GM12878 (cell line): ENCODE measurements at regions not wholly inside any gene's neighbourhood (a gene's known extent, or its start where the extent isn't known, plus 50 kb on each side); places are given as distances from the start of the nearest gene placed in this dataset.

Source experiments
- ATAC-seq: fragments of 200-7000 bp; cut with Tn5 transposase; 3 replicates; pipeline ENCODE4 v1.9.1; 2020; ENCODE audit warnings: mild to moderate bottlenecking, moderate library complexity
- BruUV-seq: library from RNA; stranded (reverse); fragments of 400-500 nt; replicated peaks from 2 replicates; lab custom pipeline; 2021; lab: Mats Ljungman, UMichigan
- CTCF ChIA-PET: fragments of 300-600 bp; sonication (Branson Sonifier 250); formaldehyde crosslinking; extraction: SDS; loops from one replicate; lab custom pipeline; 2021; ENCODE audit warnings: inconsistent platforms; lab: Yijun Ruan, JAX
- POLR2A ChIA-PET: fragments of 350-600 bp; formaldehyde crosslinking; extraction: SDS; loops from one replicate; lab custom pipeline; 2021; ENCODE audit warnings: inconsistent platforms; lab: Charles Lee
- RAD21 ChIA-PET: fragments of 300-600 bp; sonication (Branson Sonifier 250); formaldehyde crosslinking; loops from one replicate; lab custom pipeline; 2023; ENCODE audit warnings: antibody characterized with exemption; ENCODE audit not compliant: unreplicated experiment; lab: Charles Lee
- SMC1A ChIA-PET: fragments of 300-600 bp; sonication (Branson Sonifier 250); formaldehyde crosslinking; loops from one replicate; lab custom pipeline; 2023; ENCODE audit not compliant: unreplicated experiment, uncharacterized antibody; lab: Charles Lee
- DNase-seq: peaks from one replicate; pipeline ENCODE4 v3.0.0-alpha.2; 2011; ENCODE audit warnings: low read depth, low spot score
- FAIRE-seq: peaks from 3 replicates; lab custom pipeline; 2011; peaks lifted over from hg19 to GRCh38; lab: Jason Lieb, UNC
- H2AFZ ChIP-seq: 2 replicates; pipeline ENCODE4 v1.6.0; 2011; ENCODE audit warnings: low read depth, low read length, control low read depth; ENCODE audit not compliant: control insufficient read depth
- H3K27ac ChIP-seq: 2 replicates; pipeline ENCODE4 v1.5.1; 2011; ENCODE audit warnings: control low read depth; ENCODE audit not compliant: control insufficient read depth, insufficient read depth
- H3K27me3 ChIP-seq, 2 experiments: replicated peaks in 1 of 2; 2 replicates each; pipeline versions ENCODE4 v1.6.0 to v1.6.1; 2011; ENCODE audit warnings: low read length in 1 of 2; ENCODE audit not compliant: control insufficient read depth in 2 of 2, insufficient read depth in 2 of 2
- H3K36me3 ChIP-seq, 2 experiments: 2 replicates each; pipeline ENCODE4 v1.5.1; 2011; ENCODE audit warnings: low read length in 1 of 2; ENCODE audit not compliant: control insufficient read depth in 2 of 2, insufficient read depth in 2 of 2
- H3K4me1 ChIP-seq: 2 replicates; pipeline ENCODE4 v1.6.1; 2011; ENCODE audit warnings: mild to moderate bottlenecking, low read length, moderate library complexity, mixed read lengths; ENCODE audit not compliant: control insufficient read depth, insufficient read depth
- H3K4me2 ChIP-seq: 2 replicates; pipeline ENCODE4 v1.6.0; 2011; ENCODE audit warnings: control low read depth; ENCODE audit not compliant: control insufficient read depth, insufficient read depth
- H3K4me3 ChIP-seq: fragments of 200-600 bp; sonication (generic); 2 replicates; pipeline ENCODE4 v1.5.1; 2016
- H3K79me2 ChIP-seq: 2 replicates; pipeline ENCODE4 v1.6.0; 2011; ENCODE audit warnings: low read length; ENCODE audit not compliant: control insufficient read depth, insufficient read depth
- H3K9ac ChIP-seq: 2 replicates; pipeline ENCODE4 v1.8.0; 2011; ENCODE audit warnings: low read length, control low read depth, mixed read lengths; ENCODE audit not compliant: control insufficient read depth, insufficient read depth
- H3K9me3 ChIP-seq: replicated peaks from 3 replicates; pipeline ENCODE4 v1.5.1; 2011; ENCODE audit warnings: mild to moderate bottlenecking, low read length; ENCODE audit not compliant: control insufficient read depth, insufficient read depth
- H4K20me1 ChIP-seq: 2 replicates; pipeline ENCODE4 v1.6.0; 2011; ENCODE audit not compliant: control insufficient read depth, insufficient read depth
- ASH2L ChIP-seq: fragments of 300-600, 200-600 bp; sonication (generic); IDR thresholded peaks from 2 replicates; pipeline ENCODE4 v1.6.1; 2017; ENCODE audit warnings: low read depth, mild to moderate bottlenecking, borderline replicate concordance
- BHLHE40 ChIP-seq, 2 experiments: fragments of 450-650 bp in 1 of 2; IDR thresholded peaks; 2 replicates each; pipeline ENCODE4 v1.6.1; 2011 to 2017; ENCODE audit warnings: low read depth in 2 of 2, borderline replicate concordance in 1 of 2, improper control_type of control experiment in 1 of 2, low read length in 1 of 2, mild to moderate bottlenecking in 1 of 2
- CHD1 ChIP-seq: IDR thresholded peaks from 2 replicates; pipeline ENCODE4 v1.6.1; 2012; ENCODE audit warnings: low read depth, low read length, improper control_type of control experiment
- CREB1 ChIP-seq: IDR thresholded peaks from 2 replicates; pipeline ENCODE4 v1.6.1; 2012; ENCODE audit warnings: low read depth, mild to moderate bottlenecking, inconsistent platforms
- CREM ChIP-seq: IDR thresholded peaks from 2 replicates; pipeline ENCODE4 v1.6.1; 2014; ENCODE audit warnings: antibody characterized with exemption, low read depth
- ESRRA ChIP-seq: IDR thresholded peaks from 2 replicates; pipeline ENCODE4 v1.6.1; 2012; ENCODE audit warnings: mild to moderate bottlenecking, low read length, improper control_type of control experiment
- GATAD2B ChIP-seq: fragments of 450-650 bp; conservative IDR thresholded peaks from 2 replicates; pipeline ENCODE4 v1.6.1; 2017; ENCODE audit warnings: low read depth, mild to moderate bottlenecking, moderate library complexity
- JUND ChIP-seq: IDR thresholded peaks from 2 replicates; pipeline ENCODE4 v1.6.1; 2012; ENCODE audit warnings: low read depth, mild to moderate bottlenecking, low read length, improper control_type of control experiment, moderate library complexity
- LARP7 ChIP-seq: fragments of 450-650 bp; IDR thresholded peaks from 2 replicates; pipeline ENCODE4 v1.6.1; 2017; ENCODE audit warnings: mild to moderate bottlenecking
- NFYB ChIP-seq: IDR thresholded peaks from 2 replicates; pipeline ENCODE4 v1.6.1; 2011; ENCODE audit warnings: low read depth, mild to moderate bottlenecking, low read length, improper control_type of control experiment, moderate library complexity; ENCODE audit not compliant: insufficient read depth
- NR2C1 ChIP-seq: fragments of 450-650 bp; IDR thresholded peaks from 2 replicates; pipeline ENCODE4 v1.6.1; 2017; ENCODE audit warnings: antibody characterized with exemption, mild to moderate bottlenecking, moderate library complexity
- SMC3 ChIP-seq: IDR thresholded peaks from 2 replicates; pipeline ENCODE4 v1.6.1; 2011; ENCODE audit warnings: low read length, improper control_type of control experiment, borderline replicate concordance
- WRNIP1 ChIP-seq: IDR thresholded peaks from 2 replicates; pipeline ENCODE4 v1.6.1; 2011; ENCODE audit warnings: low read depth, low read length, improper control_type of control experiment, borderline replicate concordance
- WGBS: methylation state at CpG from one replicate; pipeline ENCODE4 v1.1.6; 2016; ENCODE audit warnings: low lambda C conversion rate; ENCODE audit not compliant: insufficient replicate concordance, insufficient coverage; ENCODE audit errors: missing lambda C conversion rate; 5-methylcytosine and 5-hydroxymethylcytosine counted together
- in situ Hi-C: fragments of 300-500 bp; cut with MboI; formaldehyde crosslinking; loops from 9 replicates; pipeline ENCODE4 v1.14.3; 2018; ENCODE audit warnings: mixed read lengths
- intact Hi-C: fragments of 100-400 bp; cut with micrococcal nuclease; formaldehyde crosslinking; loops from one replicate; pipeline ENCODE4 v1.14.2; 2022; ENCODE audit not compliant: unreplicated experiment
- TF ChIP-seq, protein P1 (sequence below): fragments of 450-650 bp; IDR thresholded peaks from 2 replicates; pipeline ENCODE4 v1.6.1; 2018; ENCODE audit warnings: borderline replicate concordance, mild to moderate bottlenecking; ENCODE audit not compliant: partially characterized antibody
- TF ChIP-seq, protein P2 (sequence below): fragments of 450-650 bp; IDR thresholded peaks from 2 replicates; pipeline ENCODE4 v1.6.1; 2016; ENCODE audit warnings: mild to moderate bottlenecking
- TF ChIP-seq, protein P3 (sequence below), 3 experiments: IDR thresholded peaks in 2 of 3; conservative IDR thresholded peaks in 1 of 3; 2 replicates each; pipeline ENCODE4 v1.5.1; 2011; ENCODE audit warnings: low read depth in 3 of 3, low read length in 3 of 3, mild to moderate bottlenecking in 3 of 3, control low read depth in 2 of 3, moderate library complexity in 2 of 3, inconsistent platforms in 1 of 3, mixed read lengths in 1 of 3; ENCODE audit not compliant: control insufficient read depth in 2 of 3, insufficient read depth in 1 of 3; ENCODE audit errors: extremely low read depth in 1 of 3
- TF ChIP-seq, protein P4 (sequence below): fragments of 450-650 bp; IDR thresholded peaks from 2 replicates; pipeline ENCODE4 v1.6.1; 2017; ENCODE audit warnings: low read depth, mild to moderate bottlenecking, moderate library complexity

DNA sequence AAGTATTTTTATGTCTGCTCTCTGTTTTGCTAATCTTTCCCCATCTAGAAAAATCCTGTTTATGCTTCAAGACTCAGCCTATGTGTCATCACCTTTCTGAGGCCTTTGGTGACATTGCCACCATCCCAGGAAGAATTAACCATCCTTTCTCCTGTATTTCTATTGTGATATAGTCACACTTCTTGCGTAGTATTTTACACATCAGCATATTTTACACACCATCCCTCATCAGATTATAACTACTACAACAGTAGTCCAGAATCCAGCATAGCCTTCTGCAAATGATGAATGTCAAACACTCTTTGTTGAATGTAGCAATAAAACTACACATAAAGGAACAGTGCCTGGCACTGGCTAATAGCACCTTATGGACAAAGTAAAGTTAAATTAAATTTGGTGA lies 275.3 kb upstream of the C1orf87 start:
- in situ Hi-C loops (no loop called here), intact Hi-C loops (no loop called here)
- WGBS, result 0% methylated on average over 1 of the region's 1 CpG
- Histone ChIP-seq H3K27ac (no peak overlapping the region), H3K4me1 (no peaks in the 10 kb centered on the region), H3K4me3 (no peak overlapping the region), H4K20me1 (no peaks in the 10 kb centered on the region), H3K27me3 (no peaks in the 10 kb centered on the region), H3K9me3 (no peaks in the 10 kb centered on the region), H3K9ac (no peak overlapping the region), H2AFZ (no peak overlapping the region), H3K36me3 (no peaks in the 10 kb centered on the region), H3K4me2 (no peak overlapping the region), H3K79me2 (no peaks in the 10 kb centered on the region)
- no peak for FAIRE-seq
- BruUV-seq, result no TSS peak
- ATAC-seq, result no peak
- no peak for DNase-seq
- SMC1A ChIA-PET, result no interaction called here
- POLR2A ChIA-PET, result no interaction called here
- CTCF ChIA-PET, result no interaction called here
- RAD21 ChIA-PET, result no interaction called here
- TF ChIP-seq GATAD2B (no peak), NR2C1 (no peak), JUND (no peak), SMC3 (no peak), CHD1 (no peak), BHLHE40 (IDR thresholded peaks at IDR 0.05; ENCODE audit: borderline replicate concordance in 1 of 2, low read depth in 2 of 2, low read length in 1 of 2) (no peak), CREM (no peak), CREB1 (no peak), WRNIP1 (no peak), ESRRA (no peak), NFYB (no peak), LARP7 (no peak), ASH2L (no peak)
- TF ChIP-seq, protein P1, sequence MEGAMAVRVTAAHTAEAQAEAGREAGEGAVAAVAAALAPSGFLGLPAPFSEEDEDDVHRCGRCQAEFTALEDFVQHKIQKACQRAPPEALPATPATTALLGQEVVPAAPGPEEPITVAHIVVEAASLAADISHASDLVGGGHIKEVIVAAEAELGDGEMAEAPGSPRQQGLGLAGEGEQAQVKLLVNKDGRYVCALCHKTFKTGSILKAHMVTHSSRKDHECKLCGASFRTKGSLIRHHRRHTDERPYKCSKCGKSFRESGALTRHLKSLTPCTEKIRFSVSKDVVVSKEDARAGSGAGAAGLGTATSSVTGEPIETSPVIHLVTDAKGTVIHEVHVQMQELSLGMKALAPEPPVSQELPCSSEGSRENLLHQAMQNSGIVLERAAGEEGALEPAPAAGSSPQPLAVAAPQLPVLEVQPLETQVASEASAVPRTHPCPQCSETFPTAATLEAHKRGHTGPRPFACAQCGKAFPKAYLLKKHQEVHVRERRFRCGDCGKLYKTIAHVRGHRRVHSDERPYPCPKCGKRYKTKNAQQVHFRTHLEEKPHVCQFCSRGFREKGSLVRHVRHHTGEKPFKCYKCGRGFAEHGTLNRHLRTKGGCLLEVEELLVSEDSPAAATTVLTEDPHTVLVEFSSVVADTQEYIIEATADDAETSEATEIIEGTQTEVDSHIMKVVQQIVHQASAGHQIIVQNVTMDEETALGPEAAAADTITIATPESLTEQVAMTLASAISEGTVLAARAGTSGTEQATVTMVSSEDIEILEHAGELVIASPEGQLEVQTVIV, result no peak
- TF ChIP-seq, protein P2, sequence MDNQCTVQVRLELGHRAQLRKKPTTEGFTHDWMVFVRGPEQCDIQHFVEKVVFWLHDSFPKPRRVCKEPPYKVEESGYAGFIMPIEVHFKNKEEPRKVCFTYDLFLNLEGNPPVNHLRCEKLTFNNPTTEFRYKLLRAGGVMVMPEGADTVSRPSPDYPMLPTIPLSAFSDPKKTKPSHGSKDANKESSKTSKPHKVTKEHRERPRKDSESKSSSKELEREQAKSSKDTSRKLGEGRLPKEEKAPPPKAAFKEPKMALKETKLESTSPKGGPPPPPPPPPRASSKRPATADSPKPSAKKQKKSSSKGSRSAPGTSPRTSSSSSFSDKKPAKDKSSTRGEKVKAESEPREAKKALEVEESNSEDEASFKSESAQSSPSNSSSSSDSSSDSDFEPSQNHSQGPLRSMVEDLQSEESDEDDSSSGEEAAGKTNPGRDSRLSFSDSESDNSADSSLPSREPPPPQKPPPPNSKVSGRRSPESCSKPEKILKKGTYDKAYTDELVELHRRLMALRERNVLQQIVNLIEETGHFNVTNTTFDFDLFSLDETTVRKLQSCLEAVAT, result no peak
- TF ChIP-seq, protein P3, sequence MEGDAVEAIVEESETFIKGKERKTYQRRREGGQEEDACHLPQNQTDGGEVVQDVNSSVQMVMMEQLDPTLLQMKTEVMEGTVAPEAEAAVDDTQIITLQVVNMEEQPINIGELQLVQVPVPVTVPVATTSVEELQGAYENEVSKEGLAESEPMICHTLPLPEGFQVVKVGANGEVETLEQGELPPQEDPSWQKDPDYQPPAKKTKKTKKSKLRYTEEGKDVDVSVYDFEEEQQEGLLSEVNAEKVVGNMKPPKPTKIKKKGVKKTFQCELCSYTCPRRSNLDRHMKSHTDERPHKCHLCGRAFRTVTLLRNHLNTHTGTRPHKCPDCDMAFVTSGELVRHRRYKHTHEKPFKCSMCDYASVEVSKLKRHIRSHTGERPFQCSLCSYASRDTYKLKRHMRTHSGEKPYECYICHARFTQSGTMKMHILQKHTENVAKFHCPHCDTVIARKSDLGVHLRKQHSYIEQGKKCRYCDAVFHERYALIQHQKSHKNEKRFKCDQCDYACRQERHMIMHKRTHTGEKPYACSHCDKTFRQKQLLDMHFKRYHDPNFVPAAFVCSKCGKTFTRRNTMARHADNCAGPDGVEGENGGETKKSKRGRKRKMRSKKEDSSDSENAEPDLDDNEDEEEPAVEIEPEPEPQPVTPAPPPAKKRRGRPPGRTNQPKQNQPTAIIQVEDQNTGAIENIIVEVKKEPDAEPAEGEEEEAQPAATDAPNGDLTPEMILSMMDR (IDR thresholded peaks at IDR 0.05 in 2 of 3, conservative IDR thresholded peaks at IDR 0.05 in 1 of 3; ENCODE audit: control insufficient read depth in 2 of 3, extremely low read depth in 1 of 3, insufficient read depth in 1 of 3, low read depth in 3 of 3, low read length in 3 of 3), result no peak
- TF ChIP-seq, protein P4, sequence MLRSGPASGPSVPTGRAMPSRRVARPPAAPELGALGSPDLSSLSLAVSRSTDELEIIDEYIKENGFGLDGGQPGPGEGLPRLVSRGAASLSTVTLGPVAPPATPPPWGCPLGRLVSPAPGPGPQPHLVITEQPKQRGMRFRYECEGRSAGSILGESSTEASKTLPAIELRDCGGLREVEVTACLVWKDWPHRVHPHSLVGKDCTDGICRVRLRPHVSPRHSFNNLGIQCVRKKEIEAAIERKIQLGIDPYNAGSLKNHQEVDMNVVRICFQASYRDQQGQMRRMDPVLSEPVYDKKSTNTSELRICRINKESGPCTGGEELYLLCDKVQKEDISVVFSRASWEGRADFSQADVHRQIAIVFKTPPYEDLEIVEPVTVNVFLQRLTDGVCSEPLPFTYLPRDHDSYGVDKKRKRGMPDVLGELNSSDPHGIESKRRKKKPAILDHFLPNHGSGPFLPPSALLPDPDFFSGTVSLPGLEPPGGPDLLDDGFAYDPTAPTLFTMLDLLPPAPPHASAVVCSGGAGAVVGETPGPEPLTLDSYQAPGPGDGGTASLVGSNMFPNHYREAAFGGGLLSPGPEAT, result no peak
